ENCODE measurements at regions not wholly inside any gene's neighbourhood (a gene's known extent, or its start where the extent isn't known, plus 50 kb on each side); places are given as distances from the start of the nearest gene placed in this dataset.

DNA sequence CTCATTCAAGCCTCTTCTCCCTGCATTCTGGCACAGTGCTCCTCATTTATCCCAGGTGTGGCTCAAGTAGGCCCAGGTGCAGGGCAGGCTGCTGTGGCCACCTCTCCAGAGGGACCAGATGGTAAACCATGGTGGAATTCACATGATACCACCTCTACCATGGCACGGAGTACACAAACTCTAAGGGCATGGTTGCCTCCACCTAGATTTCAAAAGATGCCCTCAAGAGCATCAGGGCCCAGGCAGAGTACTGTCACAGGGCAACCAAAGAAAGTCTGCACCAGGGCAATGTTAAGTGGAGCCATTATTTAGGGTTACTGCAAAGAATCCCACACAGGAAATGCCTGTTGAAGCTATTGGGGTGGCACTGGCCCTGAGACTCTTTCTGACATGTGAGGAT lies 647.1 kb upstream of the MIR17HG start:
- Histone ChIP-seq H3K36me3 (ENCODE audit: control insufficient read depth in 1 of 2, insufficient read depth in 2 of 2, low read length in 2 of 2) (no peaks in the 10 kb centered on the region), H3K4me1 (ENCODE audit: control insufficient read depth in 1 of 2, insufficient read depth in 2 of 2, low read length in 2 of 2) (no peaks in the 10 kb centered on the region), H3K27me3 (ENCODE audit: insufficient read depth, low read length) (no peaks in the 10 kb centered on the region), H3K4me3 (replicated peaks in 1 of 2; ENCODE audit: low read depth in 1 of 2, low read length in 2 of 2) (no peak overlapping the region), H2AFZ (ENCODE audit: low read depth, low read length, poor library complexity, severe bottlenecking) (no peak overlapping the region), H3K9ac (ENCODE audit: low read length) (no peak overlapping the region), H3K9me2 (ENCODE audit: insufficient read depth) (no peaks in the 10 kb centered on the region), H3K4me2 (ENCODE audit: low read length) (no peak overlapping the region), H3K27ac (ENCODE audit: low read depth, low read length) (no peak overlapping the region), H4K20me1 (ENCODE audit: insufficient read depth) (no peaks in the 10 kb centered on the region), H3K79me2 (ENCODE audit: insufficient read depth, low read length) (no peaks in the 10 kb centered on the region), H3K9me3 (ENCODE audit: control insufficient read depth in 1 of 2, insufficient read depth in 1 of 2, low read depth in 1 of 2, low read length in 2 of 2) (no peaks in the 10 kb centered on the region)
- DNase-seq (ENCODE audit: low read depth, low spot score) (no peak), ATAC-seq (no peak)
- TF ChIP-seq POLR2AphosphoS5 (IDR thresholded peaks at IDR 0.05; ENCODE audit: low read depth, low read length) (no peak), ZFX (IDR thresholded peaks at IDR 0.05) (no peak), YY1 (IDR thresholded peaks at IDR 0.05; ENCODE audit: extremely low read depth, insufficient replicate concordance, low read depth, low read length) (no peak), TCF7L2 (IDR thresholded peaks at IDR 0.05; ENCODE audit: borderline replicate concordance, extremely low read depth, insufficient read depth, insufficient read length) (no peak), REST (IDR thresholded peaks at IDR 0.05; ENCODE audit: low read depth) (no peak), RAD21 (IDR thresholded peaks at IDR 0.05; ENCODE audit: low read depth) (no peak), FOSL1 (IDR thresholded peaks at IDR 0.05; ENCODE audit: low read depth) (no peak), SP1 (IDR thresholded peaks at IDR 0.05; ENCODE audit: low read depth) (no peak), ZBTB33 (IDR thresholded peaks at IDR 0.05; ENCODE audit: extremely low read depth, insufficient replicate concordance, low read length) (no peak), CBX3 (IDR thresholded peaks at IDR 0.05; ENCODE audit: low read depth) (no peak), POLR2A (IDR thresholded peaks at IDR 0.05; ENCODE audit: borderline replicate concordance, extremely low read depth, insufficient read depth, insufficient read length) (no peak), ATF3 (IDR thresholded peaks at IDR 0.05) (no peak), SRF (IDR thresholded peaks at IDR 0.05; ENCODE audit: low read depth) (no peak), CEBPB (IDR thresholded peaks at IDR 0.05; ENCODE audit: low read depth) (no peak), EZH2 (IDR thresholded peaks at IDR 0.05) (no peak), JUND (IDR thresholded peaks at IDR 0.05) (no peak), ELF1 (IDR thresholded peaks at IDR 0.05; ENCODE audit: borderline replicate concordance, low read depth) (no peak)
- TF ChIP-seq, protein P1, sequence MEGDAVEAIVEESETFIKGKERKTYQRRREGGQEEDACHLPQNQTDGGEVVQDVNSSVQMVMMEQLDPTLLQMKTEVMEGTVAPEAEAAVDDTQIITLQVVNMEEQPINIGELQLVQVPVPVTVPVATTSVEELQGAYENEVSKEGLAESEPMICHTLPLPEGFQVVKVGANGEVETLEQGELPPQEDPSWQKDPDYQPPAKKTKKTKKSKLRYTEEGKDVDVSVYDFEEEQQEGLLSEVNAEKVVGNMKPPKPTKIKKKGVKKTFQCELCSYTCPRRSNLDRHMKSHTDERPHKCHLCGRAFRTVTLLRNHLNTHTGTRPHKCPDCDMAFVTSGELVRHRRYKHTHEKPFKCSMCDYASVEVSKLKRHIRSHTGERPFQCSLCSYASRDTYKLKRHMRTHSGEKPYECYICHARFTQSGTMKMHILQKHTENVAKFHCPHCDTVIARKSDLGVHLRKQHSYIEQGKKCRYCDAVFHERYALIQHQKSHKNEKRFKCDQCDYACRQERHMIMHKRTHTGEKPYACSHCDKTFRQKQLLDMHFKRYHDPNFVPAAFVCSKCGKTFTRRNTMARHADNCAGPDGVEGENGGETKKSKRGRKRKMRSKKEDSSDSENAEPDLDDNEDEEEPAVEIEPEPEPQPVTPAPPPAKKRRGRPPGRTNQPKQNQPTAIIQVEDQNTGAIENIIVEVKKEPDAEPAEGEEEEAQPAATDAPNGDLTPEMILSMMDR (IDR thresholded peaks at IDR 0.05 in 2 of 3, conservative IDR thresholded peaks at IDR 0.05 in 1 of 3; ENCODE audit: borderline replicate concordance in 1 of 3, insufficient read depth in 1 of 3, low read depth in 2 of 3, low read length in 2 of 3) = no peak
- TF ChIP-seq, protein P2, sequence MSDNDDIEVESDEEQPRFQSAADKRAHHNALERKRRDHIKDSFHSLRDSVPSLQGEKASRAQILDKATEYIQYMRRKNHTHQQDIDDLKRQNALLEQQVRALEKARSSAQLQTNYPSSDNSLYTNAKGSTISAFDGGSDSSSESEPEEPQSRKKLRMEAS (IDR thresholded peaks at IDR 0.05) = no peak
- CTCF ChIA-PET = no interaction called here
- no TSS peak for BruUV-seq (replicated peaks)
- POLR2A ChIA-PET = no interaction called here
- RAD21 ChIA-PET (ENCODE audit: low non-redundant PET in 1 of 2, low total read pairs in 2 of 2, uncharacterized antibody in 2 of 2, unreplicated experiment in 2 of 2) = no interaction called here
- intact Hi-C loops (cut with micrococcal nuclease) = no loop called here

Data from HCT116 (cell line).